PC-3 (cell line): ENCODE measurements at regions not wholly inside any gene's neighbourhood (a gene's known extent, or its start where the extent isn't known, plus 50 kb on each side); places are given as distances from the start of the nearest gene placed in this dataset.
A peak's percentile ranks its signal among the peaks of the same experiment; 100 is the strongest.
"Not testable (repeated sequence)": the region's sequence is repeated elsewhere in the genome, so short reads cannot be mapped to it uniquely, and the experiment has no call there.

ENCODE experiments used
- ATAC-seq: fragments of 200-7000 bp; cut with Tn5 transposase; 2 replicates; pipeline ENCODE4 v1.9.1; 2020; ENCODE audit warnings: mild to moderate bottlenecking, moderate library complexity
- BruUV-seq: library from RNA; stranded (reverse); fragments of 400-500 nt; replicated peaks from 2 replicates; lab custom pipeline; 2021; lab: Mats Ljungman, UMichigan
- CTCF ChIA-PET: fragments of 300-600 bp; sonication (Branson Sonifier 250); formaldehyde crosslinking; loops from one replicate; lab custom pipeline; 2022; ENCODE audit warnings: antibody characterized with exemption; lab: Charles Lee
- POLR2A ChIA-PET: fragments of 300-600 bp; sonication (Branson Sonifier 250); formaldehyde crosslinking; loops from one replicate; lab custom pipeline; 2022; ENCODE audit warnings: antibody characterized with exemption; ENCODE audit not compliant: unreplicated experiment; lab: Charles Lee
- DNase-seq: peaks from one replicate; pipeline ENCODE4 v3.0.0-alpha.2; 2015
- H2AFZ ChIP-seq: fragments of 300-600 bp; sonication (generic); 2 replicates; pipeline ENCODE4 v1.6.0; 2016; ENCODE audit warnings: antibody characterized with exemption, low read length
- H3F3A ChIP-seq: fragments of 300-600 bp; sonication (generic); one replicate; pipeline ENCODE4 v1.6.0; 2017; ENCODE audit warnings: antibody characterized with exemption, low read length, control low read depth, mild to moderate bottlenecking; ENCODE audit not compliant: unreplicated experiment
- H3K27ac ChIP-seq: fragments of 300-600 bp; sonication (generic); 2 replicates; pipeline ENCODE4 v1.5.1; 2016; ENCODE audit warnings: mild to moderate bottlenecking, low read length
- H3K27me3 ChIP-seq: fragments of 300-600 bp; sonication (generic); 2 replicates; pipeline ENCODE4 v1.6.1; 2016; ENCODE audit warnings: low read length, mixed read lengths
- H3K36me3 ChIP-seq: fragments of 300-600 bp; sonication (generic); 2 replicates; pipeline ENCODE4 v1.6.1; 2016; ENCODE audit warnings: low read depth, mixed run types, low read length, mixed read lengths
- H3K4me1 ChIP-seq: fragments of 300-600 bp; sonication (generic); 2 replicates; pipeline ENCODE4 v1.5.1; 2016; ENCODE audit warnings: low read length; ENCODE audit not compliant: insufficient read depth
- H3K4me2 ChIP-seq: fragments of 300-600 bp; sonication (generic); 2 replicates; pipeline ENCODE4 v1.6.0; 2016; ENCODE audit warnings: low read length
- H3K4me3 ChIP-seq: fragments of 300-600 bp; sonication (generic); 2 replicates; pipeline ENCODE4 v1.5.1; 2016; ENCODE audit warnings: mild to moderate bottlenecking, low read length, mixed read lengths
- H3K79me2 ChIP-seq: fragments of 300-600 bp; sonication (generic); 2 replicates; pipeline ENCODE4 v1.6.1; 2017; ENCODE audit warnings: low read length, mixed read lengths
- H3K9ac ChIP-seq: fragments of 300-600 bp; sonication (generic); 2 replicates; pipeline ENCODE4 v1.6.0; 2016; ENCODE audit warnings: mild to moderate bottlenecking, low read length
- H3K9me2 ChIP-seq: fragments of 300-600 bp; sonication (generic); replicated peaks from 2 replicates; pipeline ENCODE4 v1.6.1; 2016; ENCODE audit warnings: mixed run types, low read length, mixed read lengths
- H3K9me3 ChIP-seq: fragments of 300-600 bp; sonication (generic); 2 replicates; pipeline ENCODE4 v1.6.1; 2016; ENCODE audit warnings: low read length, mixed read lengths
- H4K20me1 ChIP-seq: fragments of 300-600 bp; sonication (generic); 2 replicates; pipeline ENCODE4 v1.6.1; 2016; ENCODE audit warnings: low read length, mixed read lengths
- EZH2 ChIP-seq: fragments of 300-600 bp; sonication (generic); IDR thresholded peaks from one replicate; pipeline ENCODE4 v1.6.1; 2017; ENCODE audit warnings: antibody characterized with exemption, mild to moderate bottlenecking, low read length; ENCODE audit not compliant: unreplicated experiment
- EZH2phosphoT487 ChIP-seq: fragments of 300-600 bp; sonication (generic); IDR thresholded peaks from 2 replicates; pipeline ENCODE4 v1.6.1; 2018; ENCODE audit warnings: mild to moderate bottlenecking, antibody characterized with exemption, low read length, borderline replicate concordance
- intact Hi-C: fragments of 100-400 bp; cut with micrococcal nuclease; formaldehyde crosslinking; loops from 2 replicates; pipeline ENCODE4 v1.9.0; 2023
- TF ChIP-seq, protein P1 (sequence below): fragments of 300-600 bp; sonication (generic); conservative IDR thresholded peaks from 2 replicates; pipeline ENCODE4 v1.5.1; 2017; ENCODE audit warnings: antibody characterized with exemption, low read depth, mild to moderate bottlenecking, low read length

DNA sequence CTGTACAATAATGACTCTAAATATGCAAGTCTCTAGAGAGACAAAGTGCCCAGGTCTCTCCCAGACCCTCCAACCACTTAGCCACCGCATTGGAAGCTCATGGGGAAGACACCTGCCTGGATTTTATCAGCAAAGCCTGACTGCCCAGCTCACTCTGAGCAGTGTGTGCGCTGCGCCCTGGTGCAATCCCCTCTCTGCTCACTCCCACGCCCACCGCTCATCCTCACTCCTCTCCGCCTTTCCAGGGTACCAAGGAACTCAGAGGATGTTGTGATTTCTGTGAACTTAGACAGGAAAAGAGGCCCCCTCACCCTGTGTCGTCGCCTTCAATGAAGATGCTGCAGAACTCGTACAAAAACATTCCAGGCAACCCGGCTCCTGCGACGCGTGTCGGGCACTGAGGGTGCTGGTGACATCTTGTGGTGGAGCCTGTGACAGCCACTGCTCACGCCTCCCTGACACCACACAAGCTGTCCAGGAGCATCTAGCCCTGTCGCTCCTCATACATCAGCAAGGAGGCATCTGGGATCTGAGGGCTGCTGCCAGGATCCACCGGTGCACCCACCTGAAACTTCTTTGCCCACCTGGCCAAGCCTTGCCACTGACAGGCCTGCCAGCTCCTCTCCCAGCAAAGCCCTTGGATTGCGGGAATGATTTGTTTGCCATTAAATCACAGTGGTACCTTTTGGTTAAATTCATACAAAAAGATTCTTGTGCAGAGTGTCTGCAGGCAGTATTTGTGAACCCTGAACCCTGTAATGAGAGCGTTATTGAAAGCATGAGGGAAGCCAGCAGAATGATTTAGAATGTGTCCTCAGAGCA is 220.4 kb downstream of the ZNF516 start:
- Histone ChIP-seq H3K27me3 (peaks cover 53% of the 10 kb centered on the region), H3K4me1 (no peaks in the 10 kb centered on the region), H3K9me2 (no peaks in the 10 kb centered on the region), H3K9ac (no peak overlapping the region), H4K20me1 (no peaks in the 10 kb centered on the region), H3K79me2 (no peaks in the 10 kb centered on the region), H3K36me3 (no peaks in the 10 kb centered on the region), H3K27ac (no peak overlapping the region), H2AFZ (no peak overlapping the region), H3K9me3 (no peaks in the 10 kb centered on the region), H3F3A (no peaks in the 10 kb centered on the region), H3K4me2 (no peak overlapping the region), H3K4me3 (no peak overlapping the region)
- peak; percentile 60 for ATAC-seq
- POLR2A ChIA-PET = no interaction called here
- intact Hi-C loops = no loop called here
- CTCF ChIA-PET = no interaction called here
- TF ChIP-seq EZH2 (no peak), EZH2phosphoT487 (no peak)
- TF ChIP-seq, protein P1, sequence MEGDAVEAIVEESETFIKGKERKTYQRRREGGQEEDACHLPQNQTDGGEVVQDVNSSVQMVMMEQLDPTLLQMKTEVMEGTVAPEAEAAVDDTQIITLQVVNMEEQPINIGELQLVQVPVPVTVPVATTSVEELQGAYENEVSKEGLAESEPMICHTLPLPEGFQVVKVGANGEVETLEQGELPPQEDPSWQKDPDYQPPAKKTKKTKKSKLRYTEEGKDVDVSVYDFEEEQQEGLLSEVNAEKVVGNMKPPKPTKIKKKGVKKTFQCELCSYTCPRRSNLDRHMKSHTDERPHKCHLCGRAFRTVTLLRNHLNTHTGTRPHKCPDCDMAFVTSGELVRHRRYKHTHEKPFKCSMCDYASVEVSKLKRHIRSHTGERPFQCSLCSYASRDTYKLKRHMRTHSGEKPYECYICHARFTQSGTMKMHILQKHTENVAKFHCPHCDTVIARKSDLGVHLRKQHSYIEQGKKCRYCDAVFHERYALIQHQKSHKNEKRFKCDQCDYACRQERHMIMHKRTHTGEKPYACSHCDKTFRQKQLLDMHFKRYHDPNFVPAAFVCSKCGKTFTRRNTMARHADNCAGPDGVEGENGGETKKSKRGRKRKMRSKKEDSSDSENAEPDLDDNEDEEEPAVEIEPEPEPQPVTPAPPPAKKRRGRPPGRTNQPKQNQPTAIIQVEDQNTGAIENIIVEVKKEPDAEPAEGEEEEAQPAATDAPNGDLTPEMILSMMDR = peak; percentile 40
- peak; percentile 8 for DNase-seq
- BruUV-seq = no TSS peak

DNA sequence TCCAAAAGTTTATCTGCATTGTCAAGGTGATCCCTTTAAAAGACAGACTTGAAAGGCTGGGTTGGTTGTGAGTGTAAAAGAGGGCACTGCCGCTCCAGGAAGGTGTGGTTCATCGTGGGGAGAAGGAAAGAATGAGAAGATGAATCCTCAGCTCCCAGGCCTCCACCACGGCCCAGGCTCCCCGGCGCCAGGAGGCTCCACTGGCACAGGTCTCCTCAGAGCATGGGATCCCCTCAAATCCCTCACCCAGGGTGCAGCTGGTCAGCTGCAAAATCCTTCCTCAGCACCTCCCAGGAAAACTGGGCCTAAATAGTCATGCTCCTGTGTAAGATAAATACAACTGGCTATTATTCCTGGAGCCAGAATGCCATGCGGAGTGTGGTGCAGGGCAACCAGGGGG is 221.1 kb downstream of the ZNF516 start:
- Histone ChIP-seq H3K27me3 (peaks cover 52% of the 10 kb centered on the region), H3K4me3 (no peak overlapping the region), H3K36me3 (no peaks in the 10 kb centered on the region), H3F3A (no peaks in the 10 kb centered on the region), H3K9me3 (no peaks in the 10 kb centered on the region), H3K27ac (no peak overlapping the region), H3K79me2 (no peaks in the 10 kb centered on the region), H3K9ac (no peak overlapping the region), H3K4me2 (no peak overlapping the region), H3K9me2 (no peaks in the 10 kb centered on the region), H4K20me1 (no peaks in the 10 kb centered on the region), H3K4me1 (no peaks in the 10 kb centered on the region), H2AFZ (no peak overlapping the region)
- DNase-seq = no peak
- POLR2A ChIA-PET = no interaction called here
- BruUV-seq = no TSS peak
- ATAC-seq = no peak
- TF ChIP-seq EZH2 (no peak), EZH2phosphoT487 (no peak)
- TF ChIP-seq, protein P1 = no peak
- intact Hi-C loops = no loop called here
- CTCF ChIA-PET = no interaction called here

DNA sequence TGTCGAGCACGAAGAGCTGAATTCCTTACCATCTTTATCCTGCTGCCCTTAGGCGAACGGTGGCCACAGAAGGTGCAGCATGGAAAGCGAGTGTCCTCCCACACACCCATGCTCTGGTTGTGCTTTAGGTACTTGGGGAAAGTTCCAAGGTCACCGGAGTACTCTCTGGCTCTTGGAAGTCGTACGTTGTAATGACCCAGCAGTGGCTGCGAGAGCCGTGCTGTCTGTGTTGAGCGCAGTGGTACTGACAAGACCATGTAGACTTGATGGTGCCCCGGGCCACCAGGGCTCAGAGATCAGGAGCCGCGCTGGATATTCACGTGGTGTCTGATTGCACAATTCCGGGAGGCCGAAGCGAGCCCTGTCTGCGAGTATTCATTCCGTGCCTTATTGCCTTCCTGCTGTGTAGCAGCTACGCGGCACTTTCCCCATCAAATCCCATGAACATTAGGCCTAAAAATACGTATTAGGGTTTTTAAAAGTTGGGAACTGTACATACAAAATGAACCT is 222.0 kb downstream of the ZNF516 start:
- no peaks in the 10 kb centered on the region for H3K9me2 ChIP-seq
- no peak for DNase-seq
- no peak for ATAC-seq
- no peaks in the 10 kb centered on the region for H3K4me1 ChIP-seq
- POLR2A ChIA-PET = no interaction called here
- TF ChIP-seq, protein P1 = no peak
- TF ChIP-seq EZH2phosphoT487 = no peak
- TF ChIP-seq EZH2 = no peak
- no peak overlapping the region for H3K4me2 ChIP-seq
- CTCF ChIA-PET = no interaction called here
- H3K9ac ChIP-seq = no peak overlapping the region
- H3F3A ChIP-seq = no peaks in the 10 kb centered on the region
- BruUV-seq = no TSS peak
- no peaks in the 10 kb centered on the region for H3K36me3 ChIP-seq
- H3K4me3 ChIP-seq = no peak overlapping the region
- no peak overlapping the region for H2AFZ ChIP-seq
- no peak overlapping the region for H3K27ac ChIP-seq
- H3K79me2 ChIP-seq = no peaks in the 10 kb centered on the region
- H3K9me3 ChIP-seq = no peaks in the 10 kb centered on the region
- intact Hi-C loops = no loop called here
- no peaks in the 10 kb centered on the region for H4K20me1 ChIP-seq
- H3K27me3 ChIP-seq = peaks cover 43% of the 10 kb centered on the region

DNA sequence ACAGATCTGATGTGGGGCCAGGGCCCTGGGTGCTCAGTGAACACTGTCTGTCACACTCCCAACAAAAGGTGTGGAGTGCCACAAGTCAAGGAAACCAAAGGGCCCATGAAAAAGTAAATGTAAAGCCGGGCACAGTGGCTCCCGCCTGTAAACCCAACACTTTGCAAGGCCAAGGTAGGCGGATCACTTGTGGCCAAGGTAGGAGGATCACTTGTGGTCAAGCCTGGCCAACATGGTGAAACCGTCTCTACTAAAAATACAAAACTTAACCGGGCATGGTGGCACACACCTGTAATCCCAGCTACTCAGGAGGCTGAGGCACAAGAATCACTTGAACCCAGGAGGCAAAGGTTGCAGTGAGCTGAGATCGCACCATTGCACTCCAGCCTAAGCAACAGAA is 227.6 kb downstream of the ZNF516 start:
- CTCF ChIA-PET, ATAC-seq, POLR2A ChIA-PET: not testable (repeated sequence)

More for the DNA sequence above, 227.6 kb downstream of the ZNF516 start:
- H3K27me3 ChIP-seq = peaks cover 57% of the 10 kb centered on the region
- H4K20me1 ChIP-seq, H3K9ac ChIP-seq, H3F3A ChIP-seq, DNase-seq, H3K36me3 ChIP-seq, H3K79me2 ChIP-seq, H3K4me2 ChIP-seq, intact Hi-C loops, H3K4me1 ChIP-seq, H3K9me2 ChIP-seq, H3K4me3 ChIP-seq, H2AFZ ChIP-seq, H3K27ac ChIP-seq, BruUV-seq, H3K9me3 ChIP-seq: not testable (repeated sequence)
